ENCODE measurements at regions not wholly inside any gene's neighbourhood (a gene's known extent, or its start where the extent isn't known, plus 50 kb on each side); places are given as distances from the start of the nearest gene placed in this dataset.
A peak's percentile ranks its signal among the peaks of the same experiment; 100 is the strongest.

DNA sequence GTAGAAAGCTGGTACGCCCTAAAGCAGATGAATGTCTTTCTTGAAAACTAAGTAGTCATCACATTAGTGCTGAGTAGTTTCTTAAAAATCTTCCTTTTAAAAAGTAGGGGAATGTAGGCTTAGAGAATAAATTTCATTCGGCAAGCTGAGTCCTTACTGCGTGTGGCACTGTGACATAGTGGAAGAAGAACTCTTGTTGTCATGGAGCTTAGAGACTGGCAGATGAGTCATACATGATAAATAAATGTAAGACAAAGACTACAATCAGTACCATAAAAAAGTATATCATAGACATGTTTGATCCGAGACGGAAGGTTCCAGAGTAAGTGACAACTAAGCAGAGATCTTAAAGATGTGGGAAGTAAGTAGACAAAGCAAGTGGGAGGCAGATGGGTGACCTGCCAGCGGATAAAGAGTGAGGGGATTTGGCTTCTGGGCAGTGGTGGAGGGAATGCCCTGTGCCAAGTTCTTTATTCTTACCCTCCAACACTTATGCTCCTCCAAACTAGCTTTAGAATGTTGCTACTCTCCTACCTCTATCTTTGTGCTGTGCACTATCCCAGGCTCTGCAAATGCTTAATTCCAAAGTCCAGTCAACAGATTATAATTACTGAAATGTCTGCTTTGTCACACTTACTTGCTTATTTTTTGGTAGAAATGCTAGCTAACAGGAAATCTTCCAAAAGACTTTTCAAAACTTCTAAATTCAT lies 608.5 kb upstream of the USP24 start:
- Histone ChIP-seq H3K27me3 (ENCODE audit: control insufficient read depth, insufficient read depth, low read length) (no peaks in the 10 kb centered on the region), H3K36me3 (ENCODE audit: control insufficient read depth, insufficient read depth, low read length) (no peaks in the 10 kb centered on the region), H3K9me3 (replicated peaks; ENCODE audit: control insufficient read depth, low read depth, low read length) (no peaks in the 10 kb centered on the region), H3K4me3 (ENCODE audit: low read length) (no peak overlapping the region), H3K27ac (ENCODE audit: low read length) (no peak overlapping the region), H3K4me1 (ENCODE audit: control insufficient read depth, insufficient read depth, low read length) (peaks cover 2% of the 10 kb centered on the region)
- no peak for DNase-seq
- no CpG with 5 or more reads among the region's 6 CpGs for WGBS (ENCODE audit: insufficient coverage)

DNA sequence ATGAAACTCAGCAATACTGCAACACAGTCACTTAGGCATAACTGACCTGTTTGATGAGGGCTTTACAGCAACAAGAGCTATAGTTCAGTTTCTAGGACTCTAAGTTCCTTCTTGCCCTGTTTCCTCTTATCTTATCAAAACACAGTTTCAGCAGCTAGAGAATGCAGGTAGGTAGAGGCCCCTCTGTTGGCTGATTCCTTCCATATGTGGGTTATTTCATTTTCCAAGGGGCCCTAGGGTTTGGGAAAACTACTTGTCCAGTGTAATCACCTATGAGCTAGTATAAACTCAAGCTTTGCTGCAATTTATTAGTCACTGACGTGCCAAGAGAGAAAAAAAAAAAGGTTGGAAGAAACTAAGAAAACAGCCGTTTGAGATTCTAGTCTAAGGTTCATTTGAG lies 607.7 kb upstream of the USP24 start:
- H3K4me1 ChIP-seq (ENCODE audit: control insufficient read depth, insufficient read depth, low read length): peaks cover 2% of the 10 kb centered on the region
- no peaks in the 10 kb centered on the region for H3K27me3 ChIP-seq (ENCODE audit: control insufficient read depth, insufficient read depth, low read length)
- no peak overlapping the region for H3K4me3 ChIP-seq (ENCODE audit: low read length)
- no CpG with 5 or more reads among the region's 2 CpGs for WGBS (ENCODE audit: insufficient coverage)
- H3K27ac ChIP-seq (ENCODE audit: low read length): no peak overlapping the region
- no peaks in the 10 kb centered on the region for H3K9me3 ChIP-seq (replicated peaks; ENCODE audit: control insufficient read depth, low read depth, low read length)
- no peak for DNase-seq
- no peaks in the 10 kb centered on the region for H3K36me3 ChIP-seq (ENCODE audit: control insufficient read depth, insufficient read depth, low read length)

DNA sequence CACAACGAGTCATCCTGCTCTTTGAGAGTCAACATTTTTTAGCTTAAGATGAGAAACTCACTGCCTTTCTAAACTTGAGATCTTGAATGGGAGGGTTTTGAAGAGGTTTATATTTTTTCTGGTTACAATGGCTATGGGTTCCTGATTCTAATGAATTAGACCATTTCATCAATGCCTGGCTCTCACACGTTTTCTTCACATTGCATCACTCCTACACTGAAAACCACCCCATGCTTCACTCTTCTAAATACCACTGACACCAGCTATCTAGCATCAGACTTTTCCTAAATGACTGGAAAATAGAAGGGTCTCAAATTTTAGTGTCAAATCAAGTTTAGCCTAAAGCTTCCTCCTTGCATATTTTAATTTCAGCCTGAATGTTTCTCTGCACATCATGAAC lies 606.1 kb upstream of the USP24 start:
- no peak overlapping the region for H3K27ac ChIP-seq (ENCODE audit: low read length)
- no peak for DNase-seq
- no peaks in the 10 kb centered on the region for H3K4me1 ChIP-seq (ENCODE audit: control insufficient read depth, insufficient read depth, low read length)
- WGBS (ENCODE audit: insufficient coverage): no CpG with 5 or more reads among the region's 2 CpGs
- H3K36me3 ChIP-seq (ENCODE audit: control insufficient read depth, insufficient read depth, low read length): no peaks in the 10 kb centered on the region
- H3K4me3 ChIP-seq (ENCODE audit: low read length): no peak overlapping the region
- H3K9me3 ChIP-seq (replicated peaks; ENCODE audit: control insufficient read depth, low read depth, low read length): no peaks in the 10 kb centered on the region
- no peaks in the 10 kb centered on the region for H3K27me3 ChIP-seq (ENCODE audit: control insufficient read depth, insufficient read depth, low read length)

DNA sequence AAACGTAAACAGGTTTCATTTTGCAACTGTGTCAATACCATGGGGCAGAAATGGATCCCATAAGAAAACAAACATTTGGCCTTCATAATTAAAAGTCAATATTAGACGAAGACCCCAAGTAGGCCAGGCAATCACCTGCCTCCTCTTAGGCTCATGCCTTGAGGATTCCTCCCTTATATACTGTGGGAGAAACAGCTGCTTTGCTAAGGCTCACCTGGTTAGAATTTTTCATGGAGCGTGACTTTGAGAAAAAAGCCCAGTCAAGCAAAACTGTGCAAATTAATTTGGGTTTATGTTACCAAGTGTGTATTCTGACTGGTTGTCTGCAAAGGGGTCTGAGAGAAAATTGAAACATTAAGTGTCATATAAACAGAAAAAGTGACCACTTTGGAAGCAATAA lies 605.3 kb upstream of the USP24 start:
- H3K36me3 ChIP-seq (ENCODE audit: control insufficient read depth, insufficient read depth, low read length): no peaks in the 10 kb centered on the region
- H3K27ac ChIP-seq (ENCODE audit: low read length): no peak overlapping the region
- no peaks in the 10 kb centered on the region for H3K9me3 ChIP-seq (replicated peaks; ENCODE audit: control insufficient read depth, low read depth, low read length)
- H3K4me3 ChIP-seq (ENCODE audit: low read length): no peak overlapping the region
- no peaks in the 10 kb centered on the region for H3K27me3 ChIP-seq (ENCODE audit: control insufficient read depth, insufficient read depth, low read length)
- no peak for DNase-seq
- no peaks in the 10 kb centered on the region for H3K4me1 ChIP-seq (ENCODE audit: control insufficient read depth, insufficient read depth, low read length)
- WGBS (ENCODE audit: insufficient coverage): 100% methylated on average over 1 of the region's 3 CpGs

DNA sequence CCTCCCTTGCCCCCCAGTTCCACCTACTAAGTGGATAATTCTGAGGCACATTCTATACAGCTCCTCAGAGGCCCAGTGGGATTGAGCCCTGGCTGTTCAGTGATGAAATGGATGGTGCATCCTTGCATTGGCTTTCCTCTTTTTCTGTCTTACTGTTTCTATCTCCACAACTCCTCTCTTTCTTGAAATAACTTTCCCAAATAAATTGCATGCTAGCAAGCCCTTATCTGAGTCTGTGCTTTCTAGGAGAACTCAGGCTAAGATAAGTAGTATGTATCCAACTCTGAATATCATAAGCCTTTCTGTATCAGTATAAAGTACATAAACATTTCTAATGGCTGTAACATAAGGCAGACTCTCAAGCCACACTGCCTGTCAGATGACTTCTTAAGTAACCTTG lies 603.8 kb upstream of the USP24 start:
- no peak for DNase-seq
- no peak overlapping the region for H3K4me3 ChIP-seq (ENCODE audit: low read length)
- no peaks in the 10 kb centered on the region for H3K4me1 ChIP-seq (ENCODE audit: control insufficient read depth, insufficient read depth, low read length)
- H3K36me3 ChIP-seq (ENCODE audit: control insufficient read depth, insufficient read depth, low read length): no peaks in the 10 kb centered on the region
- H3K9me3 ChIP-seq (replicated peaks; ENCODE audit: control insufficient read depth, low read depth, low read length): no peaks in the 10 kb centered on the region
- H3K27me3 ChIP-seq (ENCODE audit: control insufficient read depth, insufficient read depth, low read length): no peaks in the 10 kb centered on the region
- no peak overlapping the region for H3K27ac ChIP-seq (ENCODE audit: low read length)

DNA sequence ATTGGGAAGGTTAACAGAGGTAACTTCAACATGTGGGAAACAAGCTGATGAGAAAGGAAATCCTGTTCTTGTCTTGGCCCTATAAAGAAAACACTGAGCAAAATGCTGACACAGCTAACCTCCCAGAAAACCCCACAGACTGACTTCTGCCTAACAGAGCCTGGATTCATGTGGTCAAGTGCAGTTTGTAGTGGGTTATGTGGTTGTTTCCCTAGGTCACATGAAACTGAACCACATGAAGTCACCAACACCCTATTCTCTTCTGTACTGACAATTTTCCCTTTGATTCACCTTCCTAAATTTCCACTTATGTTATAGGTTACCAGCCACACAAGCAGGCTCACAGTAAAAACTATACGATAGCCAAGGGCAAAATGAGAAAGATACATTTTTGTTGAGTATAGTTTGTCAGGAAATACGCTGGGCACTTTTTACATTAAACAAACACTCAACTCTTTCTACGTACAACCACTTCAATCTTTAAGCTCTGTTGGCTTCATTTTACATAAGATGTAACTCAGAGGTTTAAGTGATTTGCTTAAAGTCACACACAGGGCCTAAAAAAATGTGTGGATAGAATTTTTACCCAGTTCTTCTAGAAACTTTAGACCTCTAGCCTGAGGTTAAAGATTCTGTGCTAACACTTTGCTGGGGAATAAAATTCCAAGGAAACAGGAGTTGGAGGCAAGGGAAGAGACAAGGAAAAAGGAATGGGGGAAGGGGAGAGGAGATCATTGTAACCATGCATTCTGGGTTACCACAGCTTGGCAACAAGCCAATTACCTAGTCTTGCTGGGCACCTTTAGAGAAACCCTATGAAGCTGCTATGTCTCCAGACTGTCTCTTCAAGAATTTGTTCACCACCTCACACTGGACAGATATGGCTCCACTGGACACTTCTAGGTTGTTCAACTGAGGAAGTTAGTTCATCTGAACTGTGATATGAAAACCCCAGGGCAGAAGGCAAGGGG lies 601.6 kb upstream of the USP24 start:
- Histone ChIP-seq H3K36me3 (ENCODE audit: control insufficient read depth, insufficient read depth, low read length) (no peaks in the 10 kb centered on the region), H3K27me3 (ENCODE audit: control insufficient read depth, insufficient read depth, low read length) (no peaks in the 10 kb centered on the region), H3K4me1 (ENCODE audit: control insufficient read depth, insufficient read depth, low read length) (no peaks in the 10 kb centered on the region), H3K4me3 (ENCODE audit: low read length) (no peak overlapping the region), H3K27ac (ENCODE audit: low read length) (no peak overlapping the region), H3K9me3 (replicated peaks; ENCODE audit: control insufficient read depth, low read depth, low read length) (no peaks in the 10 kb centered on the region)
- WGBS (ENCODE audit: insufficient coverage): no CpG with 5 or more reads among the region's 3 CpGs
- peak; percentile 36 for DNase-seq

DNA sequence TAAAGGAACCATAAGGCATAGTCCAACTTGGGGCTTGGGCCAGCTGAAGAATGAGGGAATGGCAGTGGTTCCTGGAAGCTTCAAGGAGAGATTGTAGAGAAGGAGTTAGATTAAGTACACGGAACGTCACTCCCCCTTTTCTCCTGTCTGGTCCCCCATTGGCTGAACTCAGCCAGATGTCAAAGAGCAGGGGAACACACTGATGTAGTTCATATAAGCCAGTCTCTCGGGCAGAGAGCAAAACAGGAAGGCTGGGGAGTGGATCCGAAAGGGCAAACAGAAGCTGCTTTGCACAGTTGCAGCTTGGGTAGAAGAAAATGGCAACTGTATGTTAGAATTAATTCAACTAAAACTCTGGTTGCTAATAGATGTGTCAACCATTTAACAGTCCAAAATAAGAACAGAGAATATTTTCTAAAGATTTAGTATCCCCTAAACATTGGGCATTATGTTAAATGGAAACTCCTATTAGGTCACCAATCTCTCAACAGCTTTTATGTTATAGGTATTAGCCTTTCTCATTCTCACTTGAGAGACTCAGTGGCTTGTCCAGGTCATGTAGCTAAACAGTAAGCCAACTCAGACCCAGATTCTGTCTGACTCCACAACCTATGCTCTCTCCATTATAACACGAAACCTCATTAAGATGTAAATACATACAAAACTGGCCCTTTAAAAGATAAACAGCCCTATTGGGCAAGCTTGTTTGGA lies 600.7 kb upstream of the USP24 start:
- no peaks in the 10 kb centered on the region for H3K9me3 ChIP-seq (replicated peaks; ENCODE audit: control insufficient read depth, low read depth, low read length)
- no peaks in the 10 kb centered on the region for H3K4me1 ChIP-seq (ENCODE audit: control insufficient read depth, insufficient read depth, low read length)
- DNase-seq: no peak
- H3K27ac ChIP-seq (ENCODE audit: low read length): no peak overlapping the region
- WGBS (ENCODE audit: insufficient coverage): 60% methylated on average over 1 of the region's 5 CpGs
- no peak overlapping the region for H3K4me3 ChIP-seq (ENCODE audit: low read length)
- H3K36me3 ChIP-seq (ENCODE audit: control insufficient read depth, insufficient read depth, low read length): no peaks in the 10 kb centered on the region
- no peaks in the 10 kb centered on the region for H3K27me3 ChIP-seq (ENCODE audit: control insufficient read depth, insufficient read depth, low read length)

DNA sequence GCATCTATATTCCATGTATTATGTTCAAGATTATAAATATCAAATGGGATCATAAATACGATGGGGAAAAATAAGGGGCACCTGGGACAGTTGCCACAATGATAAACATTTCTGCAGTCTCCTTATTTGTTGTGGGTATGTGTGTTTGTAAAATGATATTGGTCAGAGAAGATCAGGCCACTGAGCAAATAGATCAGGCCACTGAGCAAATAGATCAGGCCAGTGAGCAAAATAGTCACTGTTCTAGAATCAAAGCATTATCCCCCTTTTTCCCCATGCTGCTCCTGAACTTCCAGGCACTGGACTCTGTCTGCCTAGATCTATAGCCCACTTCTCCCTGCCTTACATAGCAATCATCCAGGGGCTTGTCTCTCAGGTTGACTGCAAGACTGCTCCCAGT lies 599.8 kb upstream of the USP24 start:
- H3K4me3 ChIP-seq (ENCODE audit: low read length): no peak overlapping the region
- WGBS (ENCODE audit: insufficient coverage): 100% methylated on average over 1 of the region's 1 CpG
- no peak overlapping the region for H3K27ac ChIP-seq (ENCODE audit: low read length)

DNA sequence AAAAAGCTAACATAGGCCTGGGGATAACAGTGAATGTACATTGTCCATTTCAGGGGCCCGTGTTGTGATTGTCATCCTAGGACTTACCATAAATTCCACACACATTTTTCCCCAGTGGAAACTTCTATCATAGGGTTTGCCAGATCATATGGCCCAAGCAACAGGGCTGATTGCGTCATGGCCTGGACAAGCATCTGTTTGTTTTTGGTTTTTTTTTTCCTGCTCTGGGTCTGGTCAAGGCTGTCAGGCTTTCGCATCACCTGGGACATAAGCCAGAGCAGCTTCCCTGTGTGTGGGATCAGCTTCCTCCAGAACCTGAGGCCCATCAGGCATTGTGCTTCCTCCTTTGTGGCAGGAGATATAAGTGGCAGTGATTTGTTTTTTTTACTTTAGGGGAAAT lies 598.5 kb upstream of the USP24 start:
- H3K36me3 ChIP-seq (ENCODE audit: control insufficient read depth, insufficient read depth, low read length): no peaks in the 10 kb centered on the region
- no peaks in the 10 kb centered on the region for H3K4me1 ChIP-seq (ENCODE audit: control insufficient read depth, insufficient read depth, low read length)
- no peaks in the 10 kb centered on the region for H3K9me3 ChIP-seq (replicated peaks; ENCODE audit: control insufficient read depth, low read depth, low read length)
- no peak overlapping the region for H3K27ac ChIP-seq (ENCODE audit: low read length)
- no peaks in the 10 kb centered on the region for H3K27me3 ChIP-seq (ENCODE audit: control insufficient read depth, insufficient read depth, low read length)
- no peak overlapping the region for H3K4me3 ChIP-seq (ENCODE audit: low read length)
- peak; percentile 90 for DNase-seq
- 25% methylated on average over 3 of the region's 3 CpGs for WGBS (ENCODE audit: insufficient coverage)

More for the DNA sequence above, 599.8 kb upstream of the USP24 start:
- no peak for DNase-seq
- Histone ChIP-seq H3K9me3 (replicated peaks; ENCODE audit: control insufficient read depth, low read depth, low read length) (no peaks in the 10 kb centered on the region), H3K36me3 (ENCODE audit: control insufficient read depth, insufficient read depth, low read length) (no peaks in the 10 kb centered on the region), H3K4me1 (ENCODE audit: control insufficient read depth, insufficient read depth, low read length) (no peaks in the 10 kb centered on the region), H3K27me3 (ENCODE audit: control insufficient read depth, insufficient read depth, low read length) (no peaks in the 10 kb centered on the region)

DNA sequence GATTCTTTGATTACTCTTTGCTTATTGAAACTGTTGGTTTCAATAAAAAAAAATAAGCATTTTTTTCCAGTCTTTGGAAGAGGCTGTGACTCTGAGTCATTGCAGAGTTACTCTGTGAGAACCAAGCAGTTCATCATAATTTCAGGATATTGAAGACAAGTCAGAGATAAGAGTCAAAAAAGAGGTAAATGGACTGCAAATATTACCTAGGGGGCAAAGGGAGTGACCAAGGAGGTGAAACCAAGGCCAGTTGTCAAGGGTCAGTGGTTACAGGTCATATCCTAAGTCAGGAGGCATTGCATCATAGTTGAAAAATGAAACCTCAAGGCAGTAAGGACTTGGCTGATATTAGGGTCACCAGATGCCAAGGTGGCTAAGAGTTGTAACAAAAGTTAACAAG lies 597.1 kb upstream of the USP24 start:
- Histone ChIP-seq H3K27ac (ENCODE audit: low read length) (no peak overlapping the region), H3K4me3 (ENCODE audit: low read length) (no peak overlapping the region), H3K27me3 (ENCODE audit: control insufficient read depth, insufficient read depth, low read length) (no peaks in the 10 kb centered on the region), H3K36me3 (ENCODE audit: control insufficient read depth, insufficient read depth, low read length) (no peaks in the 10 kb centered on the region), H3K4me1 (ENCODE audit: control insufficient read depth, insufficient read depth, low read length) (no peaks in the 10 kb centered on the region), H3K9me3 (replicated peaks; ENCODE audit: control insufficient read depth, low read depth, low read length) (no peaks in the 10 kb centered on the region)
- DNase-seq: no peak
